ENCODE measurements at regions not wholly inside any gene's neighbourhood (a gene's known extent, or its start where the extent isn't known, plus 50 kb on each side); places are given as distances from the start of the nearest gene placed in this dataset.
"Not testable (repeated sequence)": the region's sequence is repeated elsewhere in the genome, so short reads cannot be mapped to it uniquely, and the experiment has no call there.

GRCh38 chr10:27344568-27345454, 104.2 kb upstream of the ACBD5 start:
- POLR2A ChIA-PET: no interaction called here
- CTCF ChIA-PET: interaction anchor here (1.0 to 2.2 kb wide), 5 partner anchors 15 to 188 kb away, joined by 3 to 11 read pairs (median 6); no protein-coding TSS in a partner anchor
- no peak for DNase-seq (ENCODE audit: extremely low spot score)
- TF ChIP-seq CTCF (IDR thresholded peaks at IDR 0.05; ENCODE audit: control extremely low read depth, extremely low read depth, low read depth, missing control alignments): no peak

GRCh38 chr10:27341001-27341400, 100.4 kb upstream of the ACBD5 start:
- no peak for TF ChIP-seq CTCF (IDR thresholded peaks at IDR 0.05; ENCODE audit: control extremely low read depth, extremely low read depth, low read depth, missing control alignments)
- POLR2A ChIA-PET: no interaction called here
- CTCF ChIA-PET: no interaction called here
- no peak for DNase-seq (ENCODE audit: extremely low spot score)

GRCh38 chr10:27335246-27335645, 94.6 kb upstream of the ACBD5 start:
- CTCF ChIA-PET: interaction anchor here (0.9 to 2.1 kb wide), 2 partner anchors 12 to 25 kb away, joined by 3 to 5 read pairs; no protein-coding TSS in a partner anchor
- DNase-seq (ENCODE audit: extremely low spot score); POLR2A ChIA-PET: not testable (repeated sequence)

GRCh38 chr10:27330074-27330473, 89.5 kb upstream of the ACBD5 start:
- POLR2A ChIA-PET: no interaction called here
- TF ChIP-seq CTCF (IDR thresholded peaks at IDR 0.05; ENCODE audit: control extremely low read depth, extremely low read depth, low read depth, missing control alignments): no peak
- no peak for DNase-seq (ENCODE audit: extremely low spot score)
- CTCF ChIA-PET: no interaction called here

GRCh38 chr10:27328946-27329345, 88.3 kb upstream of the ACBD5 start:
- TF ChIP-seq CTCF (IDR thresholded peaks at IDR 0.05; ENCODE audit: control extremely low read depth, extremely low read depth, low read depth, missing control alignments): no peak
- ChIA-PET CTCF (interaction anchor here (1.4 kb wide), 1 partner anchor 16 kb away, joined by 6 read pairs; no protein-coding TSS in a partner anchor), POLR2A (no interaction called here)
- no peak for DNase-seq (ENCODE audit: extremely low spot score)

GRCh38 chr10:27326748-27327147, 86.2 kb upstream of the ACBD5 start:
- CTCF ChIA-PET: interaction anchor here (1.4 to 1.6 kb wide), 2 partner anchors 19 to 33 kb away, joined by 5 read pairs; no protein-coding TSS in a partner anchor
- DNase-seq (ENCODE audit: extremely low spot score); POLR2A ChIA-PET: not testable (repeated sequence)

GRCh38 chr10:27319752-27320431, 79.3 kb upstream of the ACBD5 start:
- TF ChIP-seq CTCF (IDR thresholded peaks at IDR 0.05; ENCODE audit: control extremely low read depth, extremely low read depth, low read depth, missing control alignments): no peak
- ChIA-PET POLR2A (no interaction called here), CTCF (no interaction called here)
- DNase-seq (ENCODE audit: extremely low spot score): peak; percentile 35

GRCh38 chr10:27319139-27319538, 78.5 kb upstream of the ACBD5 start:
- POLR2A ChIA-PET; DNase-seq (ENCODE audit: extremely low spot score); CTCF ChIA-PET: not testable (repeated sequence)

GRCh38 chr10:27315082-27315481, 74.5 kb upstream of the ACBD5 start:
- CTCF ChIA-PET; DNase-seq (ENCODE audit: extremely low spot score); POLR2A ChIA-PET: not testable (repeated sequence)

GRCh38 chr10:27313586-27313985, 73.0 kb upstream of the ACBD5 start:
- DNase-seq (ENCODE audit: extremely low spot score); POLR2A ChIA-PET; CTCF ChIA-PET: not testable (repeated sequence)

Measured in GM10248 (cell line).